ENCODE measurements at regions not wholly inside any gene's neighbourhood (a gene's known extent, or its start where the extent isn't known, plus 50 kb on each side); places are given as distances from the start of the nearest gene placed in this dataset.

DNA sequence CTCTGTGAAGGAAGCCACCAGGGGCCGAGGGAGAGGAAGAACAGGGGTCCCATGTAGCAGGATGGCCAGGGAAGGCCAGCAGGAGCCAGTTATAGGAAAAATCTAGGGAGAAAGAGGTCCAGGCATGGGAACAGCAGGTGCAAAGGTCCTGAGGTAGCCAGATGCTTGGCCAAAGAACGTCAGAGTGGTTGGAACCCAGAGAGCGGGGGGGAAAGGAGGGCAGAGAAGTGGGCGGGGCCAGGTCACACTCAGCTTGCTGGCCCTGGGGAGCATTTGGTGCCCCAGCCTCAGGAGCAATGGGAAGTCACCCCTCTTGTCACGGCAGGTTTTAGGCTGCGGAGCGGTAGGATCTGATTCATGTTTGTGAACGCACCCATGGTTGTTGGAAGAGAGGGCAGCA lies 180.5 kb downstream of the PHETA1 start:
- Mint-ChIP-seq H3K27ac (ENCODE audit: unreplicated experiment) (no peak overlapping the region), H3K27me3 (ENCODE audit: low read depth) (peaks cover 6% of the 10 kb centered on the region)

DNA sequence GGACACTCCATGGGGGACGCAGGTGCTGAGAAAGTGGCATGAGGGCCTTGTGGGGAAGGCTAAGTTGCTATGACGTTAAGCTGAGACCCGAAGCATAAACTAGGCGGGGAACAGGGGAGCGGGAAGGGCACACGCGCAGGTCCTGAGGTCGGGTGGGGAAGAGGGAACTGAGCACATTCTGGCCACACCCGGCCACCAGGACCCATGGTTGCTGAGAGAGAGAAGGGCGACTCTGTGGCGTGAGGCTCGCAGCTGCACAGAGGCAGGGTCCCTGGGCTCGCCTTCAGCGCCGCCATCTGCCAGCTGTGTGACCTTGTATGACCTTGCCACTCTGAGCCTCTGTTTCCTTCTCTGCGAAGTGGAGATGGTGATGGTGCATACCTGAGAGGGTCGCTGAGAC lies 182.5 kb downstream of the PHETA1 start:
- no peak overlapping the region for H3K27ac Mint-ChIP-seq (ENCODE audit: unreplicated experiment)
- TF ChIP-seq, protein P1, sequence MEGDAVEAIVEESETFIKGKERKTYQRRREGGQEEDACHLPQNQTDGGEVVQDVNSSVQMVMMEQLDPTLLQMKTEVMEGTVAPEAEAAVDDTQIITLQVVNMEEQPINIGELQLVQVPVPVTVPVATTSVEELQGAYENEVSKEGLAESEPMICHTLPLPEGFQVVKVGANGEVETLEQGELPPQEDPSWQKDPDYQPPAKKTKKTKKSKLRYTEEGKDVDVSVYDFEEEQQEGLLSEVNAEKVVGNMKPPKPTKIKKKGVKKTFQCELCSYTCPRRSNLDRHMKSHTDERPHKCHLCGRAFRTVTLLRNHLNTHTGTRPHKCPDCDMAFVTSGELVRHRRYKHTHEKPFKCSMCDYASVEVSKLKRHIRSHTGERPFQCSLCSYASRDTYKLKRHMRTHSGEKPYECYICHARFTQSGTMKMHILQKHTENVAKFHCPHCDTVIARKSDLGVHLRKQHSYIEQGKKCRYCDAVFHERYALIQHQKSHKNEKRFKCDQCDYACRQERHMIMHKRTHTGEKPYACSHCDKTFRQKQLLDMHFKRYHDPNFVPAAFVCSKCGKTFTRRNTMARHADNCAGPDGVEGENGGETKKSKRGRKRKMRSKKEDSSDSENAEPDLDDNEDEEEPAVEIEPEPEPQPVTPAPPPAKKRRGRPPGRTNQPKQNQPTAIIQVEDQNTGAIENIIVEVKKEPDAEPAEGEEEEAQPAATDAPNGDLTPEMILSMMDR (conservative IDR thresholded peaks at IDR 0.05): no peak
- DNase-seq (ENCODE audit: low read depth, low spot score): no peak
- no peaks in the 10 kb centered on the region for H3K9me3 Mint-ChIP-seq
- no peak overlapping the region for H3K4me3 Mint-ChIP-seq
- H3K27me3 Mint-ChIP-seq (ENCODE audit: low read depth): peaks cover 6% of the 10 kb centered on the region
- no peaks in the 10 kb centered on the region for H3K4me1 Mint-ChIP-seq
- no peaks in the 10 kb centered on the region for H3K36me3 Mint-ChIP-seq (ENCODE audit: low read depth)

More for the DNA sequence above, 180.5 kb downstream of the PHETA1 start:
- H3K4me1 Mint-ChIP-seq: peaks cover 8% of the 10 kb centered on the region
- TF ChIP-seq, protein P1 (conservative IDR thresholded peaks at IDR 0.05): no peak
- no peak overlapping the region for H3K4me3 Mint-ChIP-seq
- H3K9me3 Mint-ChIP-seq: no peaks in the 10 kb centered on the region
- H3K36me3 Mint-ChIP-seq (ENCODE audit: low read depth): no peaks in the 10 kb centered on the region
- DNase-seq (ENCODE audit: low read depth, low spot score): no peak

DNA sequence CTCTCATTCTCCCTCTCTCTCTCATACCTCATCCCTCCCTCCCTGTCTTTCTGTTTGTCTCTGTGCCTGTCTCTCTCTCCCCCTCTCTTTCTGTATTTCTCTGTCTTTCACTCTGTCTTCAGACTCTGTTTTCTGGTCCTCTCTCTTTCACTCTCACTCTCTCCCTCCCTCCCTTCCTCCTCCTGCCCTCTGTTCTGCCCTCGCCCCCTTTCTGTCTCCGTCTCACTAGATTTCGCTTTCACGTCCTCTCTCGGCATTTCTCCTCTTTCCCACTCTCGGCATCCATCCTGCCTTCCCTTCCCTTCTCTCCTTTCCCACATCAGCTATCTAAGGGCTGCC lies 183.0 kb downstream of the PHETA1 start:
- Mint-ChIP-seq H3K36me3 (ENCODE audit: low read depth) (no peaks in the 10 kb centered on the region), H3K27me3 (ENCODE audit: low read depth) (peaks cover 6% of the 10 kb centered on the region), H3K4me1 (no peaks in the 10 kb centered on the region), H3K4me3 (no peak overlapping the region), H3K9me3 (no peaks in the 10 kb centered on the region), H3K27ac (ENCODE audit: unreplicated experiment) (no peak overlapping the region)
- TF ChIP-seq, protein P1 (conservative IDR thresholded peaks at IDR 0.05): no peak
- no peak for DNase-seq (ENCODE audit: low read depth, low spot score)

DNA sequence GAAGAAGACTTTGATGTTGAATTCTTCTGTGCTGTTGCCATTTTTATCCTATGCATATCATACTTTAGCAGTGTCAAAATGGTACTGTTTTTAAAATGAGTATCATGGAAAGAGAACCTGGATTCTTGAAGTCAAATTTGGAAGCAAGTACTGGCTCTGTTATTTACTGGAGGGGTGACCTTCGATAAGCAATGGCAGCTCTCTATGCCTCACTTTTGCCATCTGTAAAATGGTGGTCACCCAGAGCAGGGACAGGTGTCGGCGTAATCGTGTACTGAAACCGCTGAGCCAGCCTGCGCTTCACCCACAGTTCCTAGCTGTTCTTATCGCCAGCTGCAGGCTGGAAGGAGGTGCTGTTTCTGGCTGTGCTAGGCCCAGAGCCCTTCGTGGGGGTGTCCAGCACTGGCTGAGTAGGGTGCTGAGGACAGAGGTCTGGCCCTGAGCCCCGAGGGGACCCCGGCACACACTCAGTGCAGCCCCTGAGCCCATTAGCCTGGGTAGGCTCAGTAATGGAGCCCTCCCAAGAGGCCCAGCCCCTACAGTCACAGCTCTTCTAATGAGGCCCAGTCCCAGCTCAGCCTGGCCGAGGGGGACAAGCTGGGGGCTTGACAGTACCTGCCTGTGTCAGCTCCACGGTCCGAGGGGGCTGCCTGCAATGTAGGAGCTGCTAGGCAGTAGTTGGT lies 183.5 kb downstream of the PHETA1 start:
- no peak for DNase-seq (ENCODE audit: low read depth, low spot score)
- Mint-ChIP-seq H3K27ac (ENCODE audit: unreplicated experiment) (no peak overlapping the region), H3K9me3 (no peaks in the 10 kb centered on the region), H3K4me3 (no peak overlapping the region), H3K4me1 (no peaks in the 10 kb centered on the region), H3K27me3 (ENCODE audit: low read depth) (peaks cover 6% of the 10 kb centered on the region), H3K36me3 (ENCODE audit: low read depth) (no peaks in the 10 kb centered on the region)
- TF ChIP-seq, protein P1 (conservative IDR thresholded peaks at IDR 0.05): no peak

DNA sequence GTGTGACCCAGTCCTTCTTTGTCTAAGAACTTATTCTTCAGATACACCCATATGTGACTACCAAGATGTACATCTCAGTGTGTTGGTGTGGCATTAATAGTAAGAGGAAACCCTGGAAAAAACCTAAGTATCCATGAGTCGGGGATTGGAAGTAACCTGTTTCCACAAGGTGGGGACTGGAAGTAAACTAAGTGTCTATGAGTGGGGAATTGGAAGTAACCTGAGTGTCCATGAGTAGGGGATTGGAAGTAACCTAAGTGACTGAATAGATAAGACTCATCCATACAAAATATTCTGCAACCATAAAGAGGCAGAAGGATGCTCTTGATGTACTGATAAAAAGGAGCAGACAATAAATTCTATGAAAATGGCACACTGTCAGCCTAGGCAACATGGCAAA lies 184.7 kb downstream of the PHETA1 start:
- Mint-ChIP-seq H3K27me3 (ENCODE audit: low read depth) (peaks cover 1% of the 10 kb centered on the region), H3K27ac (ENCODE audit: unreplicated experiment) (no peak overlapping the region), H3K4me3 (no peak overlapping the region), H3K4me1 (no peaks in the 10 kb centered on the region), H3K9me3 (no peaks in the 10 kb centered on the region), H3K36me3 (ENCODE audit: low read depth) (no peaks in the 10 kb centered on the region)
- no peak for DNase-seq (ENCODE audit: low read depth, low spot score)
- TF ChIP-seq, protein P1 (conservative IDR thresholded peaks at IDR 0.05): no peak

All from neural crest cell (in vitro differentiated cells).